Peyer's patch (tissue), 4 donors: ENCODE measurements at regions not wholly inside any gene's neighbourhood (a gene's known extent, or its start where the extent isn't known, plus 50 kb on each side); places are given as distances from the start of the nearest gene placed in this dataset.

Experiments
- POLR2A ChIP-seq, 2 donors: fragments of 450-650 bp; IDR thresholded peaks; one replicate each; pipeline ENCODE4 v1.5.1; 2017; ENCODE audit warnings: antibody characterized with exemption in 2 of 2, mild to moderate bottlenecking in 2 of 2, moderate library complexity in 2 of 2
- TF ChIP-seq, protein P1 (sequence below), 6 experiments: fragments of 450-650 bp in 4 of 6; fragments of 200-600 bp in 2 of 6; sonication (generic) in 1 of 6; IDR thresholded peaks; one replicate each; pipeline ENCODE4 v1.5.1; 2017 to 2019; ENCODE audit warnings: antibody characterized with exemption in 6 of 6, mild to moderate bottlenecking in 3 of 6, moderate library complexity in 1 of 6

DNA sequence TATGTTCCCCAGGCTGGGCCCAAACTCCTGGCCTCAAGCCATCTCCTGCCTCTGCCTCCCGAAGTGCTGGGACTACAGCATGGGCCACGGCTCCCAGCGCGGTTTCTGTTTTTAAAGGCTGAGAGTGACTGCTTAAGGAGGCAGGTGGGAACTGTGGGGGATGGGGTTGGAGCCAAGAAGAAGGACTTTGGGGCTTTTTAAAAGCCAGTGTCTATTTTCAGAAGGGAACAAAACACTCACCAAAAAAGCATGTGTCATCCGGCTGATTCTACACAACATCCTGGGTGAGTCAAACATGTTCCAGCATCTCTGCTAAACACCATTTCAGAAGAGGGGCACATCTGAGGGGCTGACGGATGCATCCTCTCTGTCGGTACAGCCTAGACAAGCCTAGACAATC lies 824.5 kb downstream of the TYW1 start:
- TF ChIP-seq, protein P1, sequence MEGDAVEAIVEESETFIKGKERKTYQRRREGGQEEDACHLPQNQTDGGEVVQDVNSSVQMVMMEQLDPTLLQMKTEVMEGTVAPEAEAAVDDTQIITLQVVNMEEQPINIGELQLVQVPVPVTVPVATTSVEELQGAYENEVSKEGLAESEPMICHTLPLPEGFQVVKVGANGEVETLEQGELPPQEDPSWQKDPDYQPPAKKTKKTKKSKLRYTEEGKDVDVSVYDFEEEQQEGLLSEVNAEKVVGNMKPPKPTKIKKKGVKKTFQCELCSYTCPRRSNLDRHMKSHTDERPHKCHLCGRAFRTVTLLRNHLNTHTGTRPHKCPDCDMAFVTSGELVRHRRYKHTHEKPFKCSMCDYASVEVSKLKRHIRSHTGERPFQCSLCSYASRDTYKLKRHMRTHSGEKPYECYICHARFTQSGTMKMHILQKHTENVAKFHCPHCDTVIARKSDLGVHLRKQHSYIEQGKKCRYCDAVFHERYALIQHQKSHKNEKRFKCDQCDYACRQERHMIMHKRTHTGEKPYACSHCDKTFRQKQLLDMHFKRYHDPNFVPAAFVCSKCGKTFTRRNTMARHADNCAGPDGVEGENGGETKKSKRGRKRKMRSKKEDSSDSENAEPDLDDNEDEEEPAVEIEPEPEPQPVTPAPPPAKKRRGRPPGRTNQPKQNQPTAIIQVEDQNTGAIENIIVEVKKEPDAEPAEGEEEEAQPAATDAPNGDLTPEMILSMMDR (IDR thresholded peaks at IDR 0.05), result no peak
- TF ChIP-seq POLR2A (IDR thresholded peaks at IDR 0.05), result no peak
